OCI-LY3 (cell line): ENCODE measurements at regions not wholly inside any gene's neighbourhood (a gene's known extent, or its start where the extent isn't known, plus 50 kb on each side); places are given as distances from the start of the nearest gene placed in this dataset.

Experiments
- EZH2phosphoT487 ChIP-seq: fragments of 200-600 bp; shearing (Covaris generic); IDR thresholded peaks from 2 replicates; pipeline ENCODE4 v1.6.1; 2018; ENCODE audit warnings: antibody characterized with exemption, mixed run types, low read depth
- TF ChIP-seq, protein P1 (sequence below): fragments of 200-600, 300-600 bp; sonication (generic); IDR thresholded peaks from 2 replicates; pipeline ENCODE4 v1.5.1; 2014; ENCODE audit warnings: antibody characterized with exemption, low read length, low read depth

- TF ChIP-seq EZH2phosphoT487, result no peak
- TF ChIP-seq, protein P1, sequence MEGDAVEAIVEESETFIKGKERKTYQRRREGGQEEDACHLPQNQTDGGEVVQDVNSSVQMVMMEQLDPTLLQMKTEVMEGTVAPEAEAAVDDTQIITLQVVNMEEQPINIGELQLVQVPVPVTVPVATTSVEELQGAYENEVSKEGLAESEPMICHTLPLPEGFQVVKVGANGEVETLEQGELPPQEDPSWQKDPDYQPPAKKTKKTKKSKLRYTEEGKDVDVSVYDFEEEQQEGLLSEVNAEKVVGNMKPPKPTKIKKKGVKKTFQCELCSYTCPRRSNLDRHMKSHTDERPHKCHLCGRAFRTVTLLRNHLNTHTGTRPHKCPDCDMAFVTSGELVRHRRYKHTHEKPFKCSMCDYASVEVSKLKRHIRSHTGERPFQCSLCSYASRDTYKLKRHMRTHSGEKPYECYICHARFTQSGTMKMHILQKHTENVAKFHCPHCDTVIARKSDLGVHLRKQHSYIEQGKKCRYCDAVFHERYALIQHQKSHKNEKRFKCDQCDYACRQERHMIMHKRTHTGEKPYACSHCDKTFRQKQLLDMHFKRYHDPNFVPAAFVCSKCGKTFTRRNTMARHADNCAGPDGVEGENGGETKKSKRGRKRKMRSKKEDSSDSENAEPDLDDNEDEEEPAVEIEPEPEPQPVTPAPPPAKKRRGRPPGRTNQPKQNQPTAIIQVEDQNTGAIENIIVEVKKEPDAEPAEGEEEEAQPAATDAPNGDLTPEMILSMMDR, result no peak
Measured at GRCh38 chr6:153801917-153802316, 237.1 kb upstream of the OPRM1 start.
